ENCODE measurements at regions not wholly inside any gene's neighbourhood (a gene's known extent, or its start where the extent isn't known, plus 50 kb on each side); places are given as distances from the start of the nearest gene placed in this dataset.
"Not testable (repeated sequence)": the region's sequence is repeated elsewhere in the genome, so short reads cannot be mapped to it uniquely, and the experiment has no call there.

- ATAC-seq (no peak), DNase-seq (no peak)
- TF ChIP-seq, protein P1, sequence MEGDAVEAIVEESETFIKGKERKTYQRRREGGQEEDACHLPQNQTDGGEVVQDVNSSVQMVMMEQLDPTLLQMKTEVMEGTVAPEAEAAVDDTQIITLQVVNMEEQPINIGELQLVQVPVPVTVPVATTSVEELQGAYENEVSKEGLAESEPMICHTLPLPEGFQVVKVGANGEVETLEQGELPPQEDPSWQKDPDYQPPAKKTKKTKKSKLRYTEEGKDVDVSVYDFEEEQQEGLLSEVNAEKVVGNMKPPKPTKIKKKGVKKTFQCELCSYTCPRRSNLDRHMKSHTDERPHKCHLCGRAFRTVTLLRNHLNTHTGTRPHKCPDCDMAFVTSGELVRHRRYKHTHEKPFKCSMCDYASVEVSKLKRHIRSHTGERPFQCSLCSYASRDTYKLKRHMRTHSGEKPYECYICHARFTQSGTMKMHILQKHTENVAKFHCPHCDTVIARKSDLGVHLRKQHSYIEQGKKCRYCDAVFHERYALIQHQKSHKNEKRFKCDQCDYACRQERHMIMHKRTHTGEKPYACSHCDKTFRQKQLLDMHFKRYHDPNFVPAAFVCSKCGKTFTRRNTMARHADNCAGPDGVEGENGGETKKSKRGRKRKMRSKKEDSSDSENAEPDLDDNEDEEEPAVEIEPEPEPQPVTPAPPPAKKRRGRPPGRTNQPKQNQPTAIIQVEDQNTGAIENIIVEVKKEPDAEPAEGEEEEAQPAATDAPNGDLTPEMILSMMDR (IDR thresholded peaks at IDR 0.05): no peak
- Histone ChIP-seq H3K27me3 (ENCODE audit: insufficient read depth in 3 of 3, low read length in 2 of 3) (no peaks in the 10 kb centered on the region), H3K4me3 (no peak overlapping the region), H3K9me3 (no peaks in the 10 kb centered on the region), H3K27ac (no peak overlapping the region), H3K4me1 (no peaks in the 10 kb centered on the region), H3K36me3 (ENCODE audit: insufficient read depth in 1 of 2, low read depth in 1 of 2) (no peaks in the 10 kb centered on the region)
- WGBS, 3 donors: 76 to 77% (median 76%) methylated on average over 1 of the region's 1 CpG
- intact Hi-C loops (cut with DNase I): no loop called here
Measured at GRCh38 chr5:99156688-99157087, 227.9 kb upstream of the CHD1 start.

DNA sequence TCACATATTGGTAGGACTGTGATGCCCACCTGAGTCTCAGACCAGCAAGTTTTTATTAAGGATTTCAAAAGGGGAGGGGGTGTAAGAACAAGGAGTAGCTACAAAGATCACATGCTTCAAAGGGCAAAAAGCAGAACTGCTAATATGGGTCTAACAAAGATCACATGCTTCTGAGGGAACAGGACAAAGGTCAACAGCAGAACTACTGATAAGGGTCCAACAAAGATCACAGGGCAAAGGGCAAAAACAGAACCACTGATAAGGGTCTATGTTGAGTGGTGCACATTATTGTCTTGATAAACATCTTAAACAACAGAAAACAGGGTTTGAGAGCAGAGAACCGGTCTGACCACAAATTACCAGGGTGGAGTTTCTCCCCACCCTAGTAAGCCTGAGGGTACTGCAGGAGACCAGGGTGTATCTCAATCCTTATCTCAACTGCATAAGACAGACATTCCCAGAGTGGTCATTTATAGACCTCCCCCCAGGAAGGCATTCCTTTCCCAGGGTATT lies 214.5 kb upstream of the CHD1 start:
- WGBS, 3 donors: 89 to 94% (median 94%) methylated on average over 1 of the region's 1 CpG
- H3K4me3 ChIP-seq; H3K36me3 ChIP-seq (ENCODE audit: insufficient read depth in 1 of 2, low read depth in 1 of 2); H3K9me3 ChIP-seq; ATAC-seq; H3K27ac ChIP-seq; intact Hi-C loops (cut with DNase I); H3K4me1 ChIP-seq; H3K27me3 ChIP-seq (ENCODE audit: insufficient read depth in 3 of 3, low read length in 2 of 3); DNase-seq: not testable (repeated sequence)

DNA sequence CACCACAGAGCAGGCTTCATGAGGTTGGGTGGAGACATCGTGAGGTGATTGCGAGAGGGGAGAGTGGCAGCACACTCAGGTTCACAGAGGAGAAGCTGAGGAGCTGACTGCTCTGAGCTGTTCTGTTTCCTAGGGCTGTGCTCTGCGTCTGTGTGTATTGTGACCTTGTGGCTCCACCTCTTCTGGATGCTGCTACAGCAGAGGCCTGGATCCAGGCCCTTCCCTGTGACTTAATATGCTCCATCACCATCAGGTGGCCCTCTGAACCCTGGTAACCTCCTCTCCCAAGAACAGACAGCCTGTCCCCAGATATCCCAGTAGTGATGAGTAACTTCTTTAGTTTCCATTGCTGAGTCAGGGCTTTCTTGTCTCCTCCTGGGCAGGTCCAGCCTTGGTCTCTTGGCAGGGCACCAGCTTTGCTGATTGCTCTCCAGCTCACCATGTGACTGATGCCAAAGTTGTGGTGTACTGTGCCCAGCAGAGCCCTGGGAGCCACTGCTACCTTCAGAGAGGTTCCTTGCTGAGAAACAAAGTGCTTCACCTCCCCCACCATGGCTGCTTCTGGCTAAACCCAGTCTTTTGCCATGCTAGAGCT lies 212.8 kb upstream of the CHD1 start:
- TF ChIP-seq, protein P1 (IDR thresholded peaks at IDR 0.05): no peak
- Histone ChIP-seq H3K4me3 (no peak overlapping the region), H3K4me1 (no peaks in the 10 kb centered on the region), H3K9me3 (no peaks in the 10 kb centered on the region), H3K27me3 (ENCODE audit: insufficient read depth in 3 of 3, low read length in 2 of 3) (no peaks in the 10 kb centered on the region), H3K36me3 (ENCODE audit: insufficient read depth in 1 of 2, low read depth in 1 of 2) (no peaks in the 10 kb centered on the region), H3K27ac (no peak overlapping the region)
- 62 to 90% (median 70%) methylated on average over 3 of the region's 3 CpGs for WGBS, 3 donors
- DNase-seq: no peak
- intact Hi-C loops (cut with DNase I): no loop called here
- ATAC-seq: no peak

- Histone ChIP-seq H3K36me3 (ENCODE audit: insufficient read depth in 1 of 2, low read depth in 1 of 2) (no peaks in the 10 kb centered on the region), H3K27me3 (ENCODE audit: insufficient read depth in 3 of 3, low read length in 2 of 3) (no peaks in the 10 kb centered on the region), H3K4me1 (no peaks in the 10 kb centered on the region), H3K27ac (no peak overlapping the region), H3K4me3 (no peak overlapping the region), H3K9me3 (no peaks in the 10 kb centered on the region)
- TF ChIP-seq, protein P1 (IDR thresholded peaks at IDR 0.05): no peak
- ATAC-seq (no peak), DNase-seq (no peak)
- intact Hi-C loops (cut with DNase I): no loop called here
- 81 to 83% (median 83%) methylated on average over 10 of the region's 10 CpGs for WGBS, 3 donors
Measured at GRCh38 chr5:99138911-99139310, 210.1 kb upstream of the CHD1 start.

DNA sequence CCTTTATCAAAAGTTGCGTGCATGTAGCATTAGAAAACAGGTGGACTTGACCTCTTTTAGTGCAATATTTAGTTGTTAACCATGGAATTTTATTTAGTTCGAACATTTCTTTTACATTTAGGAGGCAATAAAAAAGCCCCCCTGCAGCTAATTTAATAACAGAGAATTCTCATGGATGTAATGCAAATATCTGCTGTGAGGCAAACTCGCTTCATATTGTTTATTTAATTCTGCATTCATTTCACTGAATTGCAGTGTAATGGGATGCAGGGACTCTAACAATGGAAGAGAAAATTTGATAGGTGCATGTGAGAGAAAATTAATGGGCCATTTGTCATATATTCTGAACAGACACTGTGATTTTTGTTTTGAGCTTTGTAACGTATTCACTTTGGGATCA lies 205.1 kb upstream of the CHD1 start:
- DNase-seq (no peak), ATAC-seq (no peak)
- Histone ChIP-seq H3K27ac (no peak overlapping the region), H3K9me3 (no peaks in the 10 kb centered on the region), H3K4me1 (no peaks in the 10 kb centered on the region), H3K27me3 (ENCODE audit: insufficient read depth in 3 of 3, low read length in 2 of 3) (no peaks in the 10 kb centered on the region), H3K4me3 (no peak overlapping the region), H3K36me3 (ENCODE audit: insufficient read depth in 1 of 2, low read depth in 1 of 2) (no peaks in the 10 kb centered on the region)
- intact Hi-C loops (cut with DNase I): no loop called here
- TF ChIP-seq, protein P1 (IDR thresholded peaks at IDR 0.05): no peak
- 86 to 91% (median 89%) methylated on average over 4 of the region's 4 CpGs for WGBS, 3 donors
